ENCODE measurements at regions not wholly inside any gene's neighbourhood (a gene's known extent, or its start where the extent isn't known, plus 50 kb on each side); places are given as distances from the start of the nearest gene placed in this dataset.

DNA sequence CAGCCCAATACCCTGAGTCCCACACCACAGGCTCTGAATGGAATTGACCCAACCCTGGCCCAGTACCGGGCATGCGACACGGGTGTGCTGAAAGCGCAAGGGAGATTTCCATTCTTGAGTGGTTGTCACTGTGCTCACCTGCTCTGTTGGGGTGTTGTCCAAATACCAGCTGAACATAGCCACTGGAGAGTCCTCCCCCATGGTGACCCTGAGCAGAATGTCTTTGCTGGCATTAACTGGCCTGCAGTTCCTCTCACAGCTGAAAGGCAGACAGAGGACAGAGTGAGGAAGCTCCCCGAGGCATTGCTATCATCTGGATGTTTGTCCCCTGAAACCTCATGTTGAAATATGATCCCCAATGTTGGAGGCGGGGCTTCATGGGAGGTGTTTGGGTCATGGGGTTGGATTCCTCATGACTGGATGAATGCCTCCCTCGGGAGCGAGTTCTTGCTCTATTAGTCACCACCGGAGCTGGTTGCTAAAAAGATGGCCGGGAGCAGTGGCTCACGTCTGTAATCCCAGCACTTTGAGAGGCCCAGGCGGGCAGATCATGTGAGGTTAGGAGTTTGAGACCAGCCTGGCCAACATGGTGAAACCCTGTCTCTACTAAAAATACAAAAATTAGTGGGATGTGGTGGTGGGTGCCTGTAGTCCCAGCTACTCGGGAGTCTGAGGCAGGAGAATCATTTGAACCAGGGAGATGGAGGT lies 57.3 kb upstream of the BCO1 start:
- TF ChIP-seq EZH2 (IDR thresholded peaks at IDR 0.05; ENCODE audit: insufficient read depth, poor library complexity, severe bottlenecking) (no peak), EZH2phosphoT487 (IDR thresholded peaks at IDR 0.05; ENCODE audit: insufficient read depth, low read depth) (no peak)

Measured in GM23248 (cell line).